ENCODE measurements at regions not wholly inside any gene's neighbourhood (a gene's known extent, or its start where the extent isn't known, plus 50 kb on each side); places are given as distances from the start of the nearest gene placed in this dataset.

DNA sequence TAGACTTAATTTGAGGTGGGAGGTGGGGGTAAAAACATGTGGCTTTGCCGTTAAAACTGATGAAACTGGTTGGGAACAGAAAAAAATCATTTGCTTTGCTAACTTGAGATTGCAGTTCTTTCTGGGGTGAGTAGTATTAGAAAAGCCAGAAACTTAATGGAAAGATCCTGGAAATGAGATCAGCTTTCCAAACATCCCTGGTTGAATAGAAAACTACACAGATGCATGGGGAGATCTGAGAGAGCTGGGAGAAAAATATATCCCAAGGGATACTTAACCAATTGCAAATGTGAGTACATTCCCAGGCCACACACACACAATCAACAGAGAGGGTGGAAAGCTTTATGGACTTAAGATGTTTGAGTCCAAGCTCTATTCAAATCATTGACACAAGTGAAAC is 222.3 kb downstream of the YTHDC2 start:
- in situ Hi-C loops (cut with HindIII; ENCODE audit: low pct_unique_long_range_greater_than_20kb, low sequenced_read_pairs) (no loop called here), intact Hi-C loops (cut with micrococcal nuclease; ENCODE audit: unreplicated experiment) (no loop called here)
- no peaks in the 10 kb centered on the region for H3K9me3 ChIP-seq (ENCODE audit: control insufficient read depth, insufficient read depth, low read depth, low read length)
- no TSS peak for BruUV-seq (replicated peaks)
- H3K27me3 ChIP-seq (ENCODE audit: control insufficient read depth, insufficient read depth, low read length): no peaks in the 10 kb centered on the region
- no peak for TF ChIP-seq TCF7L2 (IDR thresholded peaks at IDR 0.05; ENCODE audit: low read depth, low read length)
- TF ChIP-seq, protein P1, sequence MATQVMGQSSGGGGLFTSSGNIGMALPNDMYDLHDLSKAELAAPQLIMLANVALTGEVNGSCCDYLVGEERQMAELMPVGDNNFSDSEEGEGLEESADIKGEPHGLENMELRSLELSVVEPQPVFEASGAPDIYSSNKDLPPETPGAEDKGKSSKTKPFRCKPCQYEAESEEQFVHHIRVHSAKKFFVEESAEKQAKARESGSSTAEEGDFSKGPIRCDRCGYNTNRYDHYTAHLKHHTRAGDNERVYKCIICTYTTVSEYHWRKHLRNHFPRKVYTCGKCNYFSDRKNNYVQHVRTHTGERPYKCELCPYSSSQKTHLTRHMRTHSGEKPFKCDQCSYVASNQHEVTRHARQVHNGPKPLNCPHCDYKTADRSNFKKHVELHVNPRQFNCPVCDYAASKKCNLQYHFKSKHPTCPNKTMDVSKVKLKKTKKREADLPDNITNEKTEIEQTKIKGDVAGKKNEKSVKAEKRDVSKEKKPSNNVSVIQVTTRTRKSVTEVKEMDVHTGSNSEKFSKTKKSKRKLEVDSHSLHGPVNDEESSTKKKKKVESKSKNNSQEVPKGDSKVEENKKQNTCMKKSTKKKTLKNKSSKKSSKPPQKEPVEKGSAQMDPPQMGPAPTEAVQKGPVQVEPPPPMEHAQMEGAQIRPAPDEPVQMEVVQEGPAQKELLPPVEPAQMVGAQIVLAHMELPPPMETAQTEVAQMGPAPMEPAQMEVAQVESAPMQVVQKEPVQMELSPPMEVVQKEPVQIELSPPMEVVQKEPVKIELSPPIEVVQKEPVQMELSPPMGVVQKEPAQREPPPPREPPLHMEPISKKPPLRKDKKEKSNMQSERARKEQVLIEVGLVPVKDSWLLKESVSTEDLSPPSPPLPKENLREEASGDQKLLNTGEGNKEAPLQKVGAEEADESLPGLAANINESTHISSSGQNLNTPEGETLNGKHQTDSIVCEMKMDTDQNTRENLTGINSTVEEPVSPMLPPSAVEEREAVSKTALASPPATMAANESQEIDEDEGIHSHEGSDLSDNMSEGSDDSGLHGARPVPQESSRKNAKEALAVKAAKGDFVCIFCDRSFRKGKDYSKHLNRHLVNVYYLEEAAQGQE (IDR thresholded peaks at IDR 0.05; ENCODE audit: insufficient read depth in 1 of 2, low read depth in 2 of 2, low read length in 1 of 2): no peak
- TF ChIP-seq POLR2AphosphoS5 (IDR thresholded peaks at IDR 0.05; ENCODE audit: low read depth, low read length): no peak
- TF ChIP-seq, protein P2, sequence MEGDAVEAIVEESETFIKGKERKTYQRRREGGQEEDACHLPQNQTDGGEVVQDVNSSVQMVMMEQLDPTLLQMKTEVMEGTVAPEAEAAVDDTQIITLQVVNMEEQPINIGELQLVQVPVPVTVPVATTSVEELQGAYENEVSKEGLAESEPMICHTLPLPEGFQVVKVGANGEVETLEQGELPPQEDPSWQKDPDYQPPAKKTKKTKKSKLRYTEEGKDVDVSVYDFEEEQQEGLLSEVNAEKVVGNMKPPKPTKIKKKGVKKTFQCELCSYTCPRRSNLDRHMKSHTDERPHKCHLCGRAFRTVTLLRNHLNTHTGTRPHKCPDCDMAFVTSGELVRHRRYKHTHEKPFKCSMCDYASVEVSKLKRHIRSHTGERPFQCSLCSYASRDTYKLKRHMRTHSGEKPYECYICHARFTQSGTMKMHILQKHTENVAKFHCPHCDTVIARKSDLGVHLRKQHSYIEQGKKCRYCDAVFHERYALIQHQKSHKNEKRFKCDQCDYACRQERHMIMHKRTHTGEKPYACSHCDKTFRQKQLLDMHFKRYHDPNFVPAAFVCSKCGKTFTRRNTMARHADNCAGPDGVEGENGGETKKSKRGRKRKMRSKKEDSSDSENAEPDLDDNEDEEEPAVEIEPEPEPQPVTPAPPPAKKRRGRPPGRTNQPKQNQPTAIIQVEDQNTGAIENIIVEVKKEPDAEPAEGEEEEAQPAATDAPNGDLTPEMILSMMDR (IDR thresholded peaks at IDR 0.05): no peak
- no peak for TF ChIP-seq SIN3A (IDR thresholded peaks at IDR 0.05; ENCODE audit: borderline replicate concordance, insufficient read depth, low read depth, low read length)
- ATAC-seq: no peak
- no peak for DNase-seq (ENCODE audit: low read depth, low spot score)
- ChIA-PET POLR2A (no interaction called here), CTCF (no interaction called here)
- H3K27ac ChIP-seq (ENCODE audit: low read length): no peak overlapping the region
- H3K36me3 ChIP-seq (ENCODE audit: control insufficient read depth, insufficient read depth, low read length): no peaks in the 10 kb centered on the region
- no peak overlapping the region for H3K4me3 ChIP-seq (ENCODE audit: low read depth in 2 of 2, low read length in 2 of 2)
- no peaks in the 10 kb centered on the region for H3K4me1 ChIP-seq (ENCODE audit: control insufficient read depth, insufficient read depth, low read length)

DNA sequence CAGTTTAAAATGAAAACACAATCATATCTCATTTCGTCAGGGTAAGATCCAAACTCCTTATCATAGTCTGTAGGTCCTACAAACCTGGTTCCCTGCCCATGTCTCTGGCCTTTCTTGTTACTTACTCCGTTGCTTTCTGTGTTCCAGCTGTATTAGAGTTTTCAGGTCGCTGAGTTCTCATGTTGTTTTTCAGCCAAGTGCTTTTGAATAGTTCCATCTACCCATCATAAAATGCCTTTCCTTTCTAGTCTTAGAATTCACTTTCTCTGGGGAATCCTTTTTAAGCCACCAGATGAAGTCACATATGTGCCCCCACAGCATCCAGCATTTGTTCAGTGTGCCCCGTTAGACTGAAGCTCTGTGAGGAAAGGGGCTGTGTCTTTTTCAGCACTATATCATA is 228.7 kb downstream of the YTHDC2 start:
- CTCF ChIA-PET: no interaction called here
- no peak for TF ChIP-seq POLR2AphosphoS5 (IDR thresholded peaks at IDR 0.05; ENCODE audit: low read depth, low read length)
- TF ChIP-seq TCF7L2 (IDR thresholded peaks at IDR 0.05; ENCODE audit: low read depth, low read length): no peak
- TF ChIP-seq, protein P1 (IDR thresholded peaks at IDR 0.05; ENCODE audit: insufficient read depth in 1 of 2, low read depth in 2 of 2, low read length in 1 of 2): no peak
- no peak for TF ChIP-seq SIN3A (IDR thresholded peaks at IDR 0.05; ENCODE audit: borderline replicate concordance, insufficient read depth, low read depth, low read length)
- TF ChIP-seq, protein P2 (IDR thresholded peaks at IDR 0.05): no peak
- DNase-seq (ENCODE audit: low read depth, low spot score): no peak
- in situ Hi-C loops (cut with HindIII; ENCODE audit: low pct_unique_long_range_greater_than_20kb, low sequenced_read_pairs): no loop called here
- Histone ChIP-seq H3K27ac (ENCODE audit: low read length) (no peak overlapping the region), H3K9me3 (ENCODE audit: control insufficient read depth, insufficient read depth, low read depth, low read length) (no peaks in the 10 kb centered on the region), H3K27me3 (ENCODE audit: control insufficient read depth, insufficient read depth, low read length) (no peaks in the 10 kb centered on the region), H3K36me3 (ENCODE audit: control insufficient read depth, insufficient read depth, low read length) (no peaks in the 10 kb centered on the region), H3K4me1 (ENCODE audit: control insufficient read depth, insufficient read depth, low read length) (no peaks in the 10 kb centered on the region), H3K4me3 (ENCODE audit: low read depth in 2 of 2, low read length in 2 of 2) (no peak overlapping the region)
- ATAC-seq: no peak
- BruUV-seq (replicated peaks): no TSS peak
- POLR2A ChIA-PET: no interaction called here
- intact Hi-C loops (cut with micrococcal nuclease; ENCODE audit: unreplicated experiment): no loop called here

Data from Panc1 (cell line).